Liver (tissue), 8 donors: ENCODE measurements at regions not wholly inside any gene's neighbourhood (a gene's known extent, or its start where the extent isn't known, plus 50 kb on each side); places are given as distances from the start of the nearest gene placed in this dataset.

Experiments used
- DNase-seq: peaks from one replicate; pipeline ENCODE4 v3.0.0-alpha.2; 2017; ENCODE audit warnings: low spot score
- H3K27ac ChIP-seq, 2 donors: one replicate each; pipeline ENCODE4 v1.7.0; 2013; ENCODE audit warnings: inconsistent platforms in 2 of 2, low read length in 2 of 2, control low read depth in 1 of 2, low read depth in 1 of 2, mild to moderate bottlenecking in 1 of 2
- H3K27me3 ChIP-seq, 4 donors: one replicate each; pipeline versions ENCODE4 v1.6.1 to v1.7.0; 2013; ENCODE audit warnings: low read length in 3 of 4, inconsistent platforms in 1 of 4, mild to moderate bottlenecking in 1 of 4, moderate library complexity in 1 of 4; ENCODE audit not compliant: control insufficient read depth in 4 of 4, insufficient read depth in 4 of 4
- H3K36me3 ChIP-seq, 4 donors: one replicate each; pipeline versions ENCODE4 v1.6.1 to v1.7.0; 2013; ENCODE audit warnings: low read length in 3 of 4, mild to moderate bottlenecking in 3 of 4, low read depth in 1 of 4, moderate library complexity in 1 of 4; ENCODE audit not compliant: control insufficient read depth in 4 of 4, insufficient read depth in 3 of 4
- H3K4me1 ChIP-seq, 4 donors: one replicate each; pipeline versions ENCODE4 v1.6.1 to v1.7.0; 2013; ENCODE audit warnings: low read length in 3 of 4, mild to moderate bottlenecking in 3 of 4, moderate library complexity in 1 of 4; ENCODE audit not compliant: control insufficient read depth in 4 of 4, insufficient read depth in 4 of 4
- H3K4me3 ChIP-seq, 3 donors: one replicate each; pipeline versions ENCODE4 v1.6.1 to v1.7.0; 2013; ENCODE audit warnings: low read length in 3 of 3, control low read depth in 1 of 3, low read depth in 1 of 3, mild to moderate bottlenecking in 1 of 3
- H3K9ac ChIP-seq, 2 donors: one replicate each; pipeline ENCODE4 v1.7.0; 2013; ENCODE audit warnings: low read length in 2 of 2, mild to moderate bottlenecking in 2 of 2, moderate library complexity in 2 of 2, control low read depth in 1 of 2, low read depth in 1 of 2
- H3K9me3 ChIP-seq, 4 donors: one replicate each; pipeline versions ENCODE4 v1.6.1 to v1.7.0; 2013; ENCODE audit warnings: low read length in 3 of 4; ENCODE audit not compliant: control insufficient read depth in 4 of 4
- ATF3 ChIP-seq: IDR thresholded peaks from 2 replicates; pipeline ENCODE4 v1.6.1; 2016; ENCODE audit warnings: antibody characterized with exemption
- CTCF ChIP-seq: fragments of 150-350 bp; IDR thresholded peaks from 2 replicates; pipeline ENCODE4 v1.5.1; 2017; ENCODE audit warnings: improper control_type of control experiment, low read depth, low read length; ENCODE audit not compliant: missing input control
- FOXA2 ChIP-seq: IDR thresholded peaks from 2 replicates; pipeline ENCODE4 v1.6.1; 2016; ENCODE audit warnings: antibody characterized with exemption
- GABPA ChIP-seq, 2 donors: IDR thresholded peaks in 1 of 2; conservative IDR thresholded peaks in 1 of 2; 2 replicates each; pipeline ENCODE4 v1.6.1; 2016; ENCODE audit warnings: antibody characterized with exemption in 2 of 2, mild to moderate bottlenecking in 1 of 2, moderate library complexity in 1 of 2
- HNF4A ChIP-seq, 2 donors: conservative IDR thresholded peaks; 2 replicates each; pipeline ENCODE4 v1.6.1; 2016; ENCODE audit warnings: antibody characterized with exemption in 2 of 2, mild to moderate bottlenecking in 2 of 2
- HNF4G ChIP-seq: IDR thresholded peaks from 2 replicates; pipeline ENCODE4 v1.6.1; 2016; ENCODE audit warnings: antibody characterized with exemption
- JUND ChIP-seq, 2 donors: IDR thresholded peaks; 2 replicates each; pipeline ENCODE4 v1.6.1; 2016; ENCODE audit warnings: antibody characterized with exemption in 2 of 2
- MAX ChIP-seq: IDR thresholded peaks from 2 replicates; pipeline ENCODE4 v1.6.1; 2016; ENCODE audit warnings: antibody characterized with exemption
- NR2F2 ChIP-seq: IDR thresholded peaks from 2 replicates; pipeline ENCODE4 v1.6.1; 2016; ENCODE audit warnings: antibody characterized with exemption
- RAD21 ChIP-seq, 2 donors: IDR thresholded peaks; 2 replicates each; pipeline ENCODE4 v1.6.1; 2016; ENCODE audit warnings: antibody characterized with exemption in 2 of 2, mild to moderate bottlenecking in 2 of 2
- REST ChIP-seq: IDR thresholded peaks from 2 replicates; pipeline ENCODE4 v1.6.1; 2016; ENCODE audit warnings: antibody characterized with exemption, mild to moderate bottlenecking
- RXRA ChIP-seq, 2 donors: IDR thresholded peaks; 2 replicates each; pipeline ENCODE4 v1.6.1; 2017 to 2018; ENCODE audit warnings: antibody characterized with exemption in 2 of 2, mild to moderate bottlenecking in 1 of 2
- SP1 ChIP-seq: IDR thresholded peaks from 2 replicates; pipeline ENCODE4 v1.6.1; 2018; ENCODE audit warnings: antibody characterized with exemption, mild to moderate bottlenecking
- TAF1 ChIP-seq: conservative IDR thresholded peaks from 2 replicates; pipeline ENCODE4 v1.6.1; 2016; ENCODE audit warnings: antibody characterized with exemption, mild to moderate bottlenecking
- ZBTB33 ChIP-seq: IDR thresholded peaks from 2 replicates; pipeline ENCODE4 v1.6.1; 2016; ENCODE audit warnings: antibody characterized with exemption
- WGBS: extraction: QIAGEN DNeasy Blood & Tissue Kit; methylation state at CpG from one replicate; pipeline ENCODE4 v1.1.7; 2013; 5-methylcytosine and 5-hydroxymethylcytosine counted together
- donor health status: healthy.
- donor health status: healthy.
- donor health status: healthy.
- donor health status: healthy.
- donor health status: healthy.

GRCh38 chr15:93361703-93362102 is 272.7 kb upstream of the RGMA start:
- 58% methylated on average over 5 of the region's 5 CpGs for WGBS
- Histone ChIP-seq H3K9me3 (no peaks in the 10 kb centered on the region), H3K27ac (no peak overlapping the region), H3K27me3 (peaks cover 0 to 7% (median 4%) of the 10 kb centered on the region in 4 donors), H3K9ac (no peak overlapping the region), H3K4me1 (peaks cover 0 to 1% (median 0%) of the 10 kb centered on the region in 4 donors), H3K36me3 (no peaks in the 10 kb centered on the region), H3K4me3 (no peak overlapping the region)
- TF ChIP-seq RXRA (IDR thresholded peaks at IDR 0.05) (no peak), CTCF (no peak), RAD21 (IDR thresholded peaks at IDR 0.05) (no peak), HNF4G (no peak), JUND (IDR thresholded peaks at IDR 0.05) (no peak)
- DNase-seq: no peak

- H3K27me3 ChIP-seq: peaks cover 0 to 7% (median 3%) of the 10 kb centered on the region in 4 donors
- no peak overlapping the region for H3K9ac ChIP-seq
- no peaks in the 10 kb centered on the region for H3K9me3 ChIP-seq
- DNase-seq: no peak
- H3K4me1 ChIP-seq: peaks cover 0 to 1% (median 0%) of the 10 kb centered on the region in 4 donors
- no peak overlapping the region for H3K4me3 ChIP-seq
- WGBS: 75% methylated on average over 2 of the region's 2 CpGs
- H3K27ac ChIP-seq: no peak overlapping the region
- H3K36me3 ChIP-seq: no peaks in the 10 kb centered on the region
- no peak for TF ChIP-seq RAD21 (IDR thresholded peaks at IDR 0.05)
- no peak for TF ChIP-seq JUND (IDR thresholded peaks at IDR 0.05)
- no peak for TF ChIP-seq TAF1
- no peak for TF ChIP-seq ATF3
- no peak for TF ChIP-seq GABPA (IDR thresholded peaks at IDR 0.05 in 1 of 2, conservative IDR thresholded peaks at IDR 0.05 in 1 of 2)
- no peak for TF ChIP-seq NR2F2
- no peak for TF ChIP-seq ZBTB33
Measured at GRCh38 chr15:93360976-93361375, 272.0 kb upstream of the RGMA start.

- 62% methylated on average over 7 of the region's 7 CpGs for WGBS
- Histone ChIP-seq H3K9me3 (no peaks in the 10 kb centered on the region), H3K4me3 (no peak overlapping the region), H3K36me3 (no peaks in the 10 kb centered on the region), H3K27ac (no peak overlapping the region), H3K27me3 (peaks cover 0 to 7% (median under 1%) of the 10 kb centered on the region in 4 donors), H3K9ac (no peak overlapping the region), H3K4me1 (peaks cover 0 to 1% (median 0%) of the 10 kb centered on the region in 4 donors)
- DNase-seq: no peak
- no peak for TF ChIP-seq ZBTB33
- TF ChIP-seq MAX: no peak
- TF ChIP-seq REST: no peak
- TF ChIP-seq RXRA (IDR thresholded peaks at IDR 0.05): no peak
- no peak for TF ChIP-seq JUND (IDR thresholded peaks at IDR 0.05)
- TF ChIP-seq HNF4A (conservative IDR thresholded peaks at IDR 0.05): no peak
- TF ChIP-seq HNF4G: no peak
- no peak for TF ChIP-seq CTCF
- no peak for TF ChIP-seq FOXA2
- no peak for TF ChIP-seq SP1
Measured at GRCh38 chr15:93360318-93360717, 271.3 kb upstream of the RGMA start.
